SIG-M5 treated with dmso at 0.1 percent for 504 hours (cell line): ENCODE measurements at regions not wholly inside any gene's neighbourhood (a gene's known extent, or its start where the extent isn't known, plus 50 kb on each side); places are given as distances from the start of the nearest gene placed in this dataset.

Experiments
- DNase-seq: peaks from one replicate; lab custom pipeline; 2025; ENCODE audit not compliant: unreplicated experiment; lab: John Stamatoyannopoulos, UW

DNA sequence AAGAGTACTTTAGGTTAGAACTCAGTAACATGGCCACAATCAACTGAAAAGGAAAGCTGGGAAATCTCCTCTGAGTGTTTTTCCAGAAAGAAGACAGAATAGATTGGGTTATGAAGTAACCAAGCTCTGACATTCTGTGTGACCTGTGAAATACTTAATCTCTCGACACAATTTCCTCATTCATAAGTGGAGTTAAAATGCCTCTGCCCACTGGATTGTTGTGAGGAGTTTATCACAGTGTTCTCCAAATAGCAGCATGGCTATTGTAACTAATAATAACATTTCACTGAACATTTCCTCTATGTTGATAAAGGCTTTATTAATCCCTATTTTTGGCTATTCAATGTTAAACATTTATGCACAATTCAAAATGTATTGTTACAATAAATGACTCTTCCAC, 311.0 kb downstream of the GABRB2 start:
- DNase-seq: no peak

DNA sequence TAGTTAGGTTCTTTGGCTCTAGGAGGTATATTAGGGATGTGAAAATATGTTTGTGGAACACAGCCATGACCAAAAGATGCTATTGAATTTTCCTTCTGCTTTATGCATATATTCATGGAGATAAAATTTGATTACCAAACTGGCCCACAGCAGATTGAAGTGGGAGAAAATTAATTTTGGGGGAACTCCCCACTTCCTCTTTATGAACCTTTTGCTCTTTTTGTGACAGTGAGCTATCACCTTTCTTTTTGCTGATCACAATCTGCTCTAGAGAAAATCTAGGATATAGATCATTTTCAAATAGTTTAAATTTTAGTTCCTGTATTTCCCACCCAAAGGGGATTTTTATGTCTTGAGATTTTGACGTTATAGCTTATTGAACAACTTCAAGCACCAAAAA, 313.0 kb downstream of the GABRB2 start:
- DNase-seq: no peak

DNA sequence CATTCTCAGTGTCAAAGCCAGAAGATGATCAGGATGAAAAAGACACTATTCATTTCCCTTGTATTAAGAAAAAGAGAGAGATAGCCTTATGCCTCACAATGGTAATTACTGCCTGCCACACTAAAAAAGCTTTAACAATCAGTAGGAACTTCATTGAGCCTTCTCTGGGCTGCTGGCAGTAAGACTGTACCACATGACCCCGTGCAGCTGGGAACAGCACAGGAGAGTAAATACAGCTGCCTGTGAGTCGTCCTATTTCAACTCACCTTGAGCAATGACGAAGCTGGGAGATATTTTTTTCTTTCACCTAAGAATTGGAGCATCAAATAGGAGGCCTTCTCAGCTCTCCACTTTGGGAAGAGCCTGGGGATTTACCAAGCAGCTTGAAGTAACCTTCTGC, 316.3 kb downstream of the GABRB2 start:
- DNase-seq: no peak

DNA sequence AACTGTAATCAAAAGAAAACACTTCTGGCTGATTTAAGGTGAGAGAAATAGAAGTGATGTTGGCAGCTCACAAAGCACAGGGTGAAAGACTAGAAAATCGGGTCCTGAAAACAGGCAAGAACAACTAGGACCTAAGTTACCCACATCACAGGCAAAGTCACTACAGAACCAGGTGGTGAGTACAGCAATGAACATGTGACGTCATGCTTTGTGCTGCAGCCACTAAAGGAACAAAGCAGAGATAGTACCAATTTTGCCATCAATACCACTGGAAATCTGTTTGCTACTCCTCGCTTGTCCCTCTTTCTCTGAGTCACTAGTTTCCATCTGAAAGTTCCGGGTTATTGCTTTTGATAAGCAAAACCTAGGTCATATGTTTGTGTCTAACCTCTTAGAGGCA, 326.7 kb downstream of the GABRB2 start:
- DNase-seq: no peak

DNA sequence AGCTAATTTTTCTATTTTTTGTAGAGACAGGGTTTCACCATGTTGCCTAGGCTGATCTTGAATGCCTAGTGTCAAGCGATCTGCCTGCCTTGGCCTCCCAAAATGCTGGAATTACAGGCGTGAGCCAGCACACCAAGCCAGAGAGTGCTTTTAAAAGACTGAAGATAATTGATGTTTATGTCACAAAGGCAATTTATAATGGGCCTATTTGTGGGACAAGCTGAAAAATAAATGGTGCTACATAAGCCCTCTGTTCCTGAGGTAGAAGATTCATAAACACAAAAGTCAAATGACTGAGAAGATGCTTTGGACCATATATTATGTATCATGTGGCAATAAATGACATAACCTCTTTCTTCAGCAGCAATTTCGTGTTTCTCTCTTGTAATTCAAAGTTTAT, 329.6 kb downstream of the GABRB2 start:
- DNase-seq: no peak

DNA sequence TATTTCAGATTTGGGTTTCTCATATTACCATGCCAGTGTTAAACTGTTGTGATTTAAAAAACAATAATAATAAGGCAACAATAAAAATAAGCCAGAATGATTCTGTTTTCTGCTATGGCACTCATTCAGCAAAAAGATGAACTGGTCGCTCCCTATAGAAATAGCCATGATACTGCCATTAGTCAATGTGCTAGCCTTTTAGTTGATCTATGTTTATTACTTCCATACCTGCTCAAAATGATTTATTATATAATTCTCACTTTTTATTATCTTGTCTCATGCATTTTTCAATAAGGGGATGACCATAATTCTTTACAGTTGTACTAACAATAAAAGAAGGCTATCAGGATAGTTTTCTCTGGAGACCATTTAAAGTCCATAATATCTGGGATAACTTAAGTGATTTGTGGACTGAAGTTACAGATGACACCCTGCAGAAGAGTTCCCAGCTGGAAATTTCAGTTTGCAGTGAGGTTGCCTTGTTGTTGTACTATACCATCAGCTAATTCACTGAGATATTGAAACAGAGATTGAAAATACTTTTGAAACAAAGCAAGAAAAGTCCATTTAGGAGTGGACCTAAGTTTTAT, 334.3 kb downstream of the GABRB2 start:
- DNase-seq: no peak

DNA sequence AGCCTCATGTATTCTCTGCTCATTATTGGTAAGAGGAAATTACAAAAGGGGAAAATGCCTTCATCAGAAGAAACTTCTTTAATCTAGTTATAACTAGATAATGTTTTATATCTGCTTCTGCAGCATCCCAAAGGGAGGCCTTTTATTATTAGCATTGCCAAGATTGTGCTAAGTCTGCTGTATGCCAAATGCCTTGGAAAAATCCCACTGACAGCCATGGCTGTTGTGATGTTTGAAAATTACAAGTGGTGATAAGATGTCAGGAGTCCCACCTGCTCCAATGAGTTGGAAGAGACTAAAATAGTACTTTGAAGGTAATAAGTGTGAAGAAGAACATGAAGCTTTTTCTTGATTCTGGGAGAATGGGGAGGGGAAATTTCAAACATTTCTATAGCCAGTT, 345.0 kb downstream of the GABRB2 start:
- no peak for DNase-seq

DNA sequence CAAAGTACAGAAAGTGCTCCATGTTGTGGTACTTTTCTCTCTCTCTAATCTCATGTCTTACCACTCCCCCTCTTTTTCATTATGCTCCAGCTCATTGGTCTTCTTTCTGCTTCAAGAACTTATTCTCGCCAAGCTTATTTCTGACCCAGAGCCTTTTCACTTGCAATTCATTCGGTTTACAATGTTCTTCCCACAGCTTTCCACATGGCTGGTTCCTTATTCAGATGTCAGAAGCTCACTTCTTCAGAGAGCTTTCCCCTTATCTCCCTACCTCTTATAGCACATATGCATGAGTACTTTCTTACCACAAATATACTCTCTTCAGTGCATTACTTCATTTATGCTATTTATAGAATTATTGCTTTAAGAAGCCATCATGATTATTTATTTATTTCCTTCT, 338.8 kb upstream of the ATP10B start:
- no peak for DNase-seq

DNA sequence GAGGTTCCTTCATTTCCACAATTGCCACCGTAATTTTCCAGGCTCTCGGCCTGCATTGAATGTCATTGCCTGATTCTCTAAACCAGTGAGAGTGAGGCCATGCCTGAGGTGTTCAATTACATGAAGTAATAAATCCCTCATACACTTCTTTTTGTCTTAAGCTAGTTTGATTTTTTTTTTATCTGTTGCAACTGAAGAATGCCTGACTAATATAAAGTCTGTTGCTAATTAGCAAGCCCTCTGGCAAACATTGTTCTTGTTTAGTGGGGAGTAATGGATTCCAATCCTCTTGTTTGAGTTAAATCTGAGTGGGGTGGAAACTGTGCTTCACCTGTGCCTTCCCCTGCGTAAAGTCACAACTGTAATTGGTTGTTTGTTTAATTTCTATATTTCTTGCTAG, 338.1 kb upstream of the ATP10B start:
- DNase-seq: no peak

DNA sequence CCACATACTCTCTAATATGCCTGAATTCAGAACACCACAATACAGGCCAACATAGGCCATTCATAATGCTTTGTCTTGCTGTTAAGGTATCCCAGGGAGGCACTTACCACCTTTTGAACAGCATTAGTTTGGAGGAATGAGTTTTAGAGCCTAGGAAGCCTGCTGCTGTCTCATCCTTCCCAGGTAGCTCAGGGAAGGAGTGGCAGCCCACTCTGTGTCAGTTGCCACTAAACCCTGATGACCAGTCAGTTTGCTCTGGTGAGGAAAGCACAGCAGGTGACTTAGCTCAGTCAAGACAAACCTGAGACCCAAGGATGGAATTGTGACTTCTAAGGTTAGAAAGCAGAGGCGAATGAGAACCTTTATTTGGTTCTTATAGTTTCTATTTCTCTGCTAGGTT, 337.4 kb upstream of the ATP10B start:
- DNase-seq: no peak

DNA sequence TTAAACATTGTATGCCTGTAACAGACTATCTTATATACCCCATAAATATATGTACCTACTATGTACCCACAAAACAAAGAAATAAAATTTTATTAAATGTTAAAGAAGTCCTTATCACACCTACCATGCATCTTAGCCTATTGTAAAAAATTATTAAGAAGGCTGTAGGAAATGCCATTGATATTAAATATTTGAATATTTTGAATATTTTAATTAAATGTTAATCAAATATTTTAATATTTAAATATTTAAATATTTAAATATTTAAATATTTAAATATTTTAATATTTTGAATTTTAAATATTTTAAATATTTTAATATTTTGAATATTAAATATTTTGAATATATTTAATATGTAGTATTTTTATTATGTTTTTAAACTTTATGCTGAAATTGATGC, 331.5 kb upstream of the ATP10B start:
- no peak for DNase-seq

DNA sequence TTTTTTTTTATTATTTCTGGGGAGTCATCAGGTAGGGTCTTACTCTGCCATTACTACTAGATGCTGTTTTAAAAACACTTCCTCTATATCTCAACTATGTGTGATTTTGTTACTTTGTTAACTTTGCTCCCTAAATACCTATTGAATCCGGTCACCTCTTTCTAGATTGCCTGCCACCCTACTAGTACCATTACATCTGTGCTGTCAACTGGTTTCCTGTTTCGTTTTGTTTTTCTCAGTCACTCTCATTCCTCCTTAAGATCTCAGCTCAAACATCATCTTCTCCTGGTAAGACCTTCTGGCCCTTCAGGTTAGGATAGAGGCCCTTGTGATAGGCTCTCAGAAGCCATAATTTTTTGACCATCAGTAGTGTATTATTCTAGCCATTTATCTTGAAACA, 324.2 kb upstream of the ATP10B start:
- no peak for DNase-seq

DNA sequence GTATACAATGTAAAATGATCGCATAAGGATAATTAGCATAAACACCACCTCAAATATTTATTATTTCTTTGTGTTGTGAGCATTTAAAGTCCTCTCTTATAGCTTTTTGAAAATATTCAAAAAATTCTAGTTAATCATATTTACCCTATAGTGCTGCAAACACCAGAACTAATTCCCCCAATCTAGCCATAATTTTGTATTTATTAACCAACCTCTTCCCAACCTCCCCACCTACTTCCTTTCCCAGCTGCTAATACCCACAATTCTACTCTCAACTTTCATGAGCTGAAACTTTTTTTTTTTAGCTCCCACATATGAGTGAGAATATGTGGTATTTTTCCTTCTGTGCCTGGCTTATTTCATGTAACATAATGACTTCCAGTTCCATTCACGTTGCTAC, 317.8 kb upstream of the ATP10B start:
- no peak for DNase-seq

DNA sequence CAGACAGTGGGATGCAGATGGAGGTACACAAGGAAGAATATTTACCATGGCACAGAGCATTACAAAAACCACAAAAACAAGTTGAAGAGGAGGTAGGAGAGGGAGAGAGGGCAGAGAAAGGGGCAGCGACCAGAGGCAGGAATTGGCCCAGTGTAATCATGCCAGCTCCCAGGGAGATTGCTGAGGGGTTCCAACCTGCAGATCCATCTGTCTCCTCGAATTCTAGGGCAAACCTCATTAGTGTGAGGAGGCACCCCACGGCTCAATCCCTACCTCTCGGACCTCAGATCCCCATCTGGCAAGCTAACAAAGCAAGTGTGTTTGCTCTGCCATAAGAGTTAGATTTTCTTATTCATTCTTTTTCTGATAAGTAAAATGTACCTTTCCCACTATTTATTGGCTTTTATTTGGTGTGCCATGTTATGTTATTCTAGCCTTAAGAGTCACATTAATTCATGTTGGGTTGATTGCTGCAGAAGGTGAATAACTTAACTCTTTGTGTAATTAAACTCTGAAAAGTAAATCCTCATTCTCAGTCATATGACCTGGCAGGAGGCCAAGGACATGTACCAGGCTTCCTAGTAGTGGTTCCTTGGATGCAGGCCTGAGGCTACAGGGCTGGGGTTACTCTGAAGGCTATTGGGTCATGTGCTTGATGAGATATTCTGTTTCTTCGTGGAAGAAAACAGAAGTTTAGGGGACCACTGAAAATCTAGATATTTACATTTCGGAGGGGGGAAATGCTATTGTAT, 315.2 kb upstream of the ATP10B start:
- DNase-seq: no peak

DNA sequence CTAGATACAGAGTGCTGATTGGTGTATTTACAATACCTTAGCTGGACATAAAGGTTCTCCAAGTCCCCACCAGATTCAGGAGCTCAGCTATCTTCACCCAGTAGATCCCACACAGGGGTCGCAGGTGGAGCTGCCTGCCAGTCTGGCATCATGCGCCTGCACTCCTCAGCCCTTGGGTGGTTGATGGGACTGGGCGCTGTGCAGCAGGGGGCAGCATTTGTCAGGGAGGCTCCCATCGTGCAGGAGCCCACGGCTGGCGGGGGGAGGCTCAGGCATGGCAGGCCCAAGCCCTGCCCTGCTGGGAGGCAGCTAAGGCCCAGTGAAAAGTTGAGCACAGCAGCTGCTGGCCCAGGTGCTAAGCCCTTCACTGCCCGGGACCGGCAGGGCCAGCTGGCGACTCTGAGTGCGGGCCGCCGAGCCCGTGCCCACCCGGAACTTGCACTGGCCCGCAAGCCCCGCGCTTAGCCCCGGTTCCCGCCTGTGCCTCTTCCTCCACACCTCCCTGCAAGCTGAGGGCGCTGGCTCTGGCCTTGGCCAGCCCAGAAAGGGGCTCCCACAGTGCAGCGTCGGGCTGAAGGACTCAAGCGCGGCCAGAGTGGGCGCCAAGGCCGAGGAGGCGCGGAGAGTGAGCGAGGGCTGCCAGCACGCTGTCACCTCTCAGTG, 314.1 kb upstream of the ATP10B start:
- DNase-seq: no peak

DNA sequence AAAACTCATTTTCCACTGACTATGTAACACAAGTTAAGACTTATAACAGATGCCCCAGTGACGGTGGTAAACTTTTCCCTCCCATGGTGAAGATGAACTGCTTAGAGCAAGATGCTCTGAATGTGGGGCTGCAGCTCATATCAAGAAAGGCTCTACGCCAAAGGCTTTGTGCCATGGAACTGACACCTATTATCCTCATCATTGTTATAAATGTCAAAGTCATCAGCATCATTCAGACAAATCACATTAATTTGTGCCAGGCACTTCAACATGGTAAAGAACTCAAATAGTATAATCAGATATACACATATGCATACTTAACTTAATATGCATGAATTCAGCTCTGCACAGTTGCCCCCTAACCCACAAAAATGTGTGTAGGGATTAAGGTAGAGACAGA, 305.9 kb upstream of the ATP10B start:
- DNase-seq: no peak

DNA sequence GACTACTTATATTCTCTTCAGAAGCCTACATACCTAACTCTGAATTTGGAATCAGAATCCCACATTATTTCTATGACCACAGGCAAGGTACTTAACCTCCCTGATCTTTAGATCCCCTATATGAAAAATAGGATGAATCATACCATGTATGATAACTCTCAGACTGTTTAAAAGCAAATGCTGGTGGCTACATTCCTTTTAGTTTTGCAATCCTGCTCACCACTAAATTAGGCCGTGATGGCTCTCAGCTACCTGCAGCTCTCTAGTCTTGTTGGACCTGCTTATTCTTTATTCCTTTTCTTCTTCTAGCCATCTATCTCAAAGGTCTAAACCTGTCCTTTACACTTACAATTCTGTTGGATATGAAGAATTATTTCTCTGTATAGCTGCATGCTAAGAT, 303.4 kb upstream of the ATP10B start:
- DNase-seq: no peak

DNA sequence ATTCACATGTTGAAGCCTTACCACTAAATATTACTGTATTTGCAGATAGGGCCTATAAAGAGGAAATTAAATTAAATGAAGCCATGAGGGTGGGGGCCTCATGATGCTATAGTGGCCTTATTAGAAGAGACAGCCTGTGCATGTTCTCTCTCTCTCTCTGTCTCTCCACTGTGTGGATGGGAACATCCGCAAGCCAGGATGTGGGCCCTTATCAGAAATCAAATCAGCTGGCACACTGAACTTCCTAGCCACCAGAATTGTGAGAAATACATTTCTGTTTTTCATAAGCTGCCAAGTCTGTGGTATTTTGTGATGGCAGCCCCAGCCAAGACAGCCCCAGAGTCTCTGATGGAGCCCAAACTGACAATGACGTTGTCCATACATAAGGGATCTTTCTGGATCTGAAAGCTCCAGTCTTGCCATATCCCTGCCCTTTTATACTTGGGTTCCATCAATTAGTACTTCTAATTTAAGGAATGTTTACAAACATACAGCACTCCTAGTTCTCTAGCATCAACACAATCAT, 300.5 kb upstream of the ATP10B start:
- no peak for DNase-seq

DNA sequence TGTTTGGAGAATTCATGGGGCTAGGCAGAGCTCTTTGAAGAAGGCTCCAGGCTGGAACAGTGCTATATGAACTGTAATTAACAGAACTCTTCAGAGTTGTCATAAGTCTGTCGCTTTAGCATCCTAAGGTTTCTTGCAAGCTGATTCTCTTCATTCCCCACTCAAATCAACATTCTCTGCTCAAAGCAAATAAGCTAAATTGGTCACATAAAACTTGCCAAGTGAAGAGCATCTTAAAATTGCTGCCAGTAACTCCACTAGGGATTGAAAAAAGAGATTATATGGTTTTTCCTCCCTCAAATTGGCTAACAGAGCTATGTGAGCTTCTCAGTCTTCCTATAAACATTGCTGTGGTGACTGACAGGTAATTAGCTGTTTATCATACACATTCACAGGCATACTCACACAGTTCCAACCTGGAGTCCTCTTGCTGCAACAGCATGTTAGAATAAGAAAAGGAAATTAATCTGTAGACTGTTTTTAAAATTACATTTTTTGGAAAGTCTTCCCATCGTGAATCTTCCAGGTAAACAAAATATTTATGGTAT, 298.5 kb upstream of the ATP10B start:
- DNase-seq: no peak

DNA sequence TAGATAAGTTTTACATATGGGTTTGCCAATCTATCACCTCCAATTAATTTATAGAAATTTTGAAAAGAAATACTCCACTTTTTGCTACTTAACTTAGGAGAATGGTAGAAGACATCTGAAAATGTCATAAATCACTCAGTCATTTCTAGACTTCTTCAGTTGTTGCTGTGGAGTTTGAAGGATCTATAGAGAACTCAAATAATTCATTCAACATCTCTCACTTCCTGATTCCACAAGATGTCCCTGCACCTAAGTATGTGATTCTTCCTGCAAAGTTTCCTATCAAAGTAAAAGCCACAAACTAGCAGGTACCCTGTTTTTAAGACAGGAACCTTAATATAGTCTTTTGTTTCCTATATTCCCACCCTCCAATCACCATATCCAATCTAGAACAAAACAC, 297.1 kb upstream of the ATP10B start:
- DNase-seq: no peak

DNA sequence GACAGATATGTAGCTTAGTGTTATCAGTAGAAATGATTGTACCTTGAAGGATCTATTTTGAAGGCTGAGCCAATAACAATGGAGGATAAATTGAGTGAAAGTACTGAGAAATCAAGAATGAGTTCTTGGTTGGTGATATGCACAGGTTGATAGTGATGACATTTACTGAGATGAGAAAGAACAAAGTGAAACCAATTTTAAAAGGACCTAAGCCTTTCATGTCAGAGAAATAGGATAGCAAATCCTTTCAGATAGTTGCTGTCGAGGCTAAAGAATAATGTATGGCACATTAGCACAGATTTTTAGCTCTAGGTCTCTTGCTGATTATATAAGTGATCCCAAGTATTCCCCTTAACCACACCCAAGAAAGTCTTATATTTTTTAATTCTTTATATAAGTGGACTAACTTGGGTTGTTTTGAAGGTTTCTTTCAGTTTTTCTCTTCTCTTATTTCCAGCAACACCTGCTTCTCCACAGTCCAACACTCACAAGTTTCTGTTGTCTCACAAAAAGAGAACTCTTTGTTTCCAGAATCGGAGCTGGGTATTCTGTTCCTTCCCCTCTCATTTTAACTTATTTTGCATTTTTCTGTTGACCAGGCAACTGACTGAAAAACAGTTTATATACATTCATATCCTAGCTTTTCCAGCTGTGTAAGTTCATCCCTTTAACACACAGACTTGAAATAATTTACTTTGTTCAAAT, 286.9 kb upstream of the ATP10B start:
- no peak for DNase-seq
